H9 (cell line): ENCODE measurements at regions not wholly inside any gene's neighbourhood (a gene's known extent, or its start where the extent isn't known, plus 50 kb on each side); places are given as distances from the start of the nearest gene placed in this dataset.

ENCODE experiments used
- DNase-seq: peaks from one replicate; pipeline ENCODE4 v3.0.0-alpha.2; 2017
- H2AFZ ChIP-seq: one replicate; pipeline ENCODE4 v1.6.1; 2013; ENCODE audit warnings: mild to moderate bottlenecking, low read length, control low read depth, moderate library complexity
- H2AK5ac ChIP-seq: 2 replicates; pipeline ENCODE4 v1.6.1; 2013; ENCODE audit warnings: low read length, control low read depth, mixed read lengths; ENCODE audit not compliant: insufficient read length
- H2BK120ac ChIP-seq: one replicate; pipeline ENCODE4 v1.6.1; 2013; ENCODE audit warnings: low read depth, mild to moderate bottlenecking, low read length, control low read depth, inconsistent platforms; ENCODE audit not compliant: poor library complexity, severe bottlenecking
- H2BK12ac ChIP-seq: 2 replicates; pipeline ENCODE4 v1.6.1; 2013; ENCODE audit warnings: low read length, control low read depth, mixed read lengths, low read depth; ENCODE audit not compliant: insufficient read length
- H2BK15ac ChIP-seq: 2 replicates; pipeline ENCODE4 v1.6.1; 2013; ENCODE audit warnings: low read depth, low read length, control low read depth
- H2BK20ac ChIP-seq: one replicate; pipeline ENCODE4 v1.6.1; 2013; ENCODE audit warnings: low read depth, mild to moderate bottlenecking, low read length, control low read depth, inconsistent platforms; ENCODE audit not compliant: poor library complexity, severe bottlenecking
- H2BK5ac ChIP-seq: 2 replicates; pipeline ENCODE4 v1.6.1; 2013; ENCODE audit warnings: low read length, control low read depth, mixed read lengths; ENCODE audit not compliant: insufficient read length
- H3K14ac ChIP-seq: 2 replicates; pipeline ENCODE4 v1.6.1; 2013; ENCODE audit warnings: low read length, control low read depth; ENCODE audit not compliant: insufficient read depth
- H3K18ac ChIP-seq: 2 replicates; pipeline ENCODE4 v1.6.1; 2013; ENCODE audit warnings: low read depth, mild to moderate bottlenecking, mixed read lengths, low read length, control low read depth; ENCODE audit not compliant: insufficient read length
- H3K23ac ChIP-seq: 2 replicates; pipeline ENCODE4 v1.6.1; 2013; ENCODE audit warnings: low read length, control low read depth, mixed read lengths, low read depth; ENCODE audit not compliant: insufficient read length
- H3K23me2 ChIP-seq: 2 replicates; pipeline ENCODE4 v1.6.1; 2013; ENCODE audit warnings: low read depth, mild to moderate bottlenecking, mixed read lengths, low read length, control low read depth; ENCODE audit not compliant: insufficient read length, poor library complexity, severe bottlenecking
- H3K27ac ChIP-seq: 2 replicates; pipeline ENCODE4 v1.5.1; 2013; ENCODE audit warnings: low read length, control low read depth, mixed read lengths, low read depth; ENCODE audit not compliant: insufficient read length
- H3K27me3 ChIP-seq: 2 replicates; pipeline ENCODE4 v1.6.1; 2013; ENCODE audit warnings: low read length, control low read depth, inconsistent platforms; ENCODE audit not compliant: insufficient read depth
- H3K4ac ChIP-seq: 2 replicates; pipeline ENCODE4 v1.6.1; 2013; ENCODE audit warnings: low read depth, mild to moderate bottlenecking, control low read depth, inconsistent platforms, low read length, moderate library complexity
- H3K4me1 ChIP-seq: 2 replicates; pipeline ENCODE4 v1.6.1; 2013; ENCODE audit warnings: low read length, control low read depth, inconsistent platforms; ENCODE audit not compliant: insufficient read depth
- H3K4me2 ChIP-seq: 2 replicates; pipeline ENCODE4 v1.6.1; 2013; ENCODE audit warnings: low read length, control low read depth, mixed read lengths; ENCODE audit not compliant: insufficient read length, insufficient read depth
- H3K56ac ChIP-seq: 2 replicates; pipeline ENCODE4 v1.6.1; 2013; ENCODE audit warnings: low read depth, mild to moderate bottlenecking, mixed read lengths, low read length, control low read depth; ENCODE audit not compliant: insufficient read length
- H3K79me1 ChIP-seq: 2 replicates; pipeline ENCODE4 v1.6.1; 2013; ENCODE audit warnings: low read depth, mild to moderate bottlenecking, moderate library complexity, low read length, control low read depth, inconsistent platforms; ENCODE audit not compliant: insufficient read depth, poor library complexity, severe bottlenecking
- H3K79me2 ChIP-seq: 2 replicates; pipeline ENCODE4 v1.6.1; 2013; ENCODE audit warnings: low read length, control low read depth, inconsistent platforms; ENCODE audit not compliant: insufficient read depth
- H3K9ac ChIP-seq: 2 replicates; pipeline ENCODE4 v1.6.1; 2013; ENCODE audit warnings: low read length, control low read depth, mixed read lengths; ENCODE audit not compliant: insufficient read length; ENCODE audit errors: extremely low read depth
- H3K9me3 ChIP-seq: one replicate; pipeline ENCODE4 v1.6.1; 2013; ENCODE audit warnings: low read depth, low read length, inconsistent platforms; ENCODE audit not compliant: control insufficient read depth
- H3T11ph ChIP-seq: one replicate; pipeline ENCODE4 v1.6.1; 2013; ENCODE audit warnings: mild to moderate bottlenecking, low read length, control low read depth, inconsistent platforms
- H4K20me1 ChIP-seq: one replicate; pipeline ENCODE4 v1.6.1; 2013; ENCODE audit not compliant: control insufficient read depth, insufficient read length, insufficient read depth
- H4K5ac ChIP-seq: 2 replicates; pipeline ENCODE4 v1.6.1; 2013; ENCODE audit warnings: low read depth, mild to moderate bottlenecking, mixed read lengths, low read length, control low read depth; ENCODE audit not compliant: insufficient read length
- H4K8ac ChIP-seq: replicated peaks from 2 replicates; pipeline ENCODE4 v1.6.1; 2013; ENCODE audit warnings: low read length, control low read depth, mixed read lengths, low read depth; ENCODE audit not compliant: insufficient read length
- H4K91ac ChIP-seq: 2 replicates; pipeline ENCODE4 v1.6.1; 2013; ENCODE audit warnings: low read depth, mild to moderate bottlenecking, moderate library complexity, mixed read lengths, low read length, control low read depth; ENCODE audit not compliant: insufficient read length
- H3K27ac Mint-ChIP-seq, 3 experiments: 2 replicates in 2 of 3; 3 replicates in 1 of 3; pipeline ENCODE4 v1.8.0; 2020 to 2021; ENCODE audit warnings: mixed read lengths in 3 of 3, mild to moderate bottlenecking in 1 of 3, moderate library complexity in 1 of 3
- H3K27me3 Mint-ChIP-seq: 2 replicates; pipeline ENCODE4 v1.8.0; 2021; ENCODE audit warnings: low read depth, mild to moderate bottlenecking, moderate library complexity, mixed read lengths
- H3K36me3 Mint-ChIP-seq, 3 experiments: 2 replicates in 2 of 3; 3 replicates in 1 of 3; pipeline ENCODE4 v1.8.0; 2020 to 2021; ENCODE audit warnings: low read depth in 3 of 3, mixed read lengths in 3 of 3; ENCODE audit not compliant: insufficient read depth in 1 of 3
- H3K4me1 Mint-ChIP-seq, 2 experiments: 2 replicates each; pipeline ENCODE4 v1.8.0; 2020; ENCODE audit warnings: mixed read lengths in 2 of 2
- H3K4me3 Mint-ChIP-seq, 2 experiments: 2 replicates in 1 of 2; 3 replicates in 1 of 2; pipeline ENCODE4 v1.8.0; 2020 to 2021; ENCODE audit warnings: mild to moderate bottlenecking in 2 of 2, mixed read lengths in 2 of 2, moderate library complexity in 1 of 2
- H3K9me3 Mint-ChIP-seq, 2 experiments: 2 replicates in 1 of 2; 3 replicates in 1 of 2; pipeline ENCODE4 v1.8.0; 2020; ENCODE audit warnings: mild to moderate bottlenecking in 2 of 2, mixed read lengths in 2 of 2, moderate library complexity in 1 of 2
- CTCF ChIP-seq: fragments of 200-600 bp; sonication (generic); conservative IDR thresholded peaks from 3 replicates; pipeline ENCODE4 v1.8.0; 2021; ENCODE audit warnings: antibody characterized with exemption, mild to moderate bottlenecking
- WGBS: extraction: QIAGEN DNeasy Blood & Tissue Kit; methylation state at CpG from one replicate; pipeline ENCODE4 v1.1.7; 2013; ENCODE audit warnings: missing lambda C conversion rate, low lambda C conversion rate, mixed read lengths; ENCODE audit not compliant: insufficient read length; ENCODE audit errors: extremely low coverage; 5-methylcytosine and 5-hydroxymethylcytosine counted together

- H2BK5ac ChIP-seq, result no peak overlapping the region
- Mint-ChIP-seq H3K36me3 (no peaks in the 10 kb centered on the region), H3K9me3 (peaks cover 1 to 2% of the 10 kb centered on the region in 2 experiments; a peak in 3 of 5 replicates), H3K27ac (no peak overlapping the region), H3K27me3 (no peaks in the 10 kb centered on the region), H3K4me1 (no peaks in the 10 kb centered on the region), H3K4me3 (no peak overlapping the region)
- DNase-seq, result no peak
- no peaks in the 10 kb centered on the region for H4K20me1 ChIP-seq
- TF ChIP-seq CTCF, result no peak
- H3K23me2 ChIP-seq, result no peaks in the 10 kb centered on the region
- H2BK120ac ChIP-seq, result no peak overlapping the region
- H4K5ac ChIP-seq, result no peak overlapping the region
- no peaks in the 10 kb centered on the region for H3K79me1 ChIP-seq
- H3K4me1 ChIP-seq, result no peaks in the 10 kb centered on the region
- no peak overlapping the region for H3T11ph ChIP-seq
- no peak overlapping the region for H2BK20ac ChIP-seq
- H3K14ac ChIP-seq, result no peak overlapping the region
- no peak overlapping the region for H4K91ac ChIP-seq
- no peak overlapping the region for H2BK12ac ChIP-seq
- no peak overlapping the region for H3K27ac ChIP-seq
- no peak overlapping the region for H2AFZ ChIP-seq
- no peaks in the 10 kb centered on the region for H3K27me3 ChIP-seq
- no peak overlapping the region for H3K23ac ChIP-seq
- H3K79me2 ChIP-seq, result no peaks in the 10 kb centered on the region
- H3K9ac ChIP-seq, result no peak overlapping the region
- no peak overlapping the region for H3K18ac ChIP-seq
- no peak overlapping the region for H2BK15ac ChIP-seq
- H3K9me3 ChIP-seq, result no peaks in the 10 kb centered on the region
- H2AK5ac ChIP-seq, result no peak overlapping the region
- H3K4me2 ChIP-seq, result no peak overlapping the region
- no CpG with 5 or more reads among the region's 3 CpGs for WGBS
- no peak overlapping the region for H4K8ac ChIP-seq
- H3K4ac ChIP-seq, result no peak overlapping the region
- H3K56ac ChIP-seq, result no peak overlapping the region
Measured at GRCh38 chr5:25005431-25005830, 360.7 kb upstream of the CDH10 start.
